ENCODE measurements at regions not wholly inside any gene's neighbourhood (a gene's known extent, or its start where the extent isn't known, plus 50 kb on each side); places are given as distances from the start of the nearest gene placed in this dataset.

GRCh38 chr15:98163319-98164045 is 203.0 kb downstream of the ARRDC4 start:
- TF ChIP-seq CTCF (IDR thresholded peaks at IDR 0.05) = no peak
- no peak for TF ChIP-seq ATF1 (CRISPR knock-in tag; IDR thresholded peaks at IDR 0.05)
- no peak for TF ChIP-seq JUN (CRISPR knock-in tag; IDR thresholded peaks at IDR 0.05)
- no peak for TF ChIP-seq NFE2L1 (CRISPR knock-in tag; IDR thresholded peaks at IDR 0.05)
- TF ChIP-seq ZSCAN18 (CRISPR knock-in tag; IDR thresholded peaks at IDR 0.05) = no peak

All from WTC11 (cell line).